ENCODE measurements at regions not wholly inside any gene's neighbourhood (a gene's known extent, or its start where the extent isn't known, plus 50 kb on each side); places are given as distances from the start of the nearest gene placed in this dataset.

DNA sequence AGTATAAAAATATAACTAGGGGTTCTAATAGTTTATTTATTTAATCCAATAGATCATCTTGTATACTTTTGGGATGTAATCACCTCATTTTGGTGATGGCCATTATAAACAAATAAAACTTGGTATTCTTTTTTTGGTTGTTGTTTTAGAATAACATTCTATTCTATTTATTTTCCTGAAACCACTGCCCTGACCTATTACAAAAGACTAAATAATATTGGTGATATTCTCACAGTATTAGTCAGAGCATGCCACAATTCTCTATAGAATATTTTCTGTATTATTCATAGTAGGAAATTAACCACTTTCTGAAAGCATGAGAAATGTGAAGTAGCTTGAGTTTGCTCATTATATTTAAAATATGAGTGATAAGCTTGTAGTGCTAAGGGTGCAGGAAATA lies 54.1 kb upstream of the LRRC7 start:
- intact Hi-C loops (cut with DNase I): no loop called here
- H3K27me3 ChIP-seq: no peaks in the 10 kb centered on the region
- TF ChIP-seq, protein P1, sequence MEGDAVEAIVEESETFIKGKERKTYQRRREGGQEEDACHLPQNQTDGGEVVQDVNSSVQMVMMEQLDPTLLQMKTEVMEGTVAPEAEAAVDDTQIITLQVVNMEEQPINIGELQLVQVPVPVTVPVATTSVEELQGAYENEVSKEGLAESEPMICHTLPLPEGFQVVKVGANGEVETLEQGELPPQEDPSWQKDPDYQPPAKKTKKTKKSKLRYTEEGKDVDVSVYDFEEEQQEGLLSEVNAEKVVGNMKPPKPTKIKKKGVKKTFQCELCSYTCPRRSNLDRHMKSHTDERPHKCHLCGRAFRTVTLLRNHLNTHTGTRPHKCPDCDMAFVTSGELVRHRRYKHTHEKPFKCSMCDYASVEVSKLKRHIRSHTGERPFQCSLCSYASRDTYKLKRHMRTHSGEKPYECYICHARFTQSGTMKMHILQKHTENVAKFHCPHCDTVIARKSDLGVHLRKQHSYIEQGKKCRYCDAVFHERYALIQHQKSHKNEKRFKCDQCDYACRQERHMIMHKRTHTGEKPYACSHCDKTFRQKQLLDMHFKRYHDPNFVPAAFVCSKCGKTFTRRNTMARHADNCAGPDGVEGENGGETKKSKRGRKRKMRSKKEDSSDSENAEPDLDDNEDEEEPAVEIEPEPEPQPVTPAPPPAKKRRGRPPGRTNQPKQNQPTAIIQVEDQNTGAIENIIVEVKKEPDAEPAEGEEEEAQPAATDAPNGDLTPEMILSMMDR (IDR thresholded peaks at IDR 0.05): no peak
- no peak for TF ChIP-seq POLR2A (IDR thresholded peaks at IDR 0.05)
- no peak for TF ChIP-seq EP300 (IDR thresholded peaks at IDR 0.05)
- DNase-seq: no peak
- no peaks in the 10 kb centered on the region for H3K9me3 ChIP-seq
- H3K4me1 ChIP-seq (ENCODE audit: insufficient read depth): no peaks in the 10 kb centered on the region
- no peak overlapping the region for H3K4me3 ChIP-seq
- no peak overlapping the region for H3K27ac ChIP-seq
- H3K36me3 ChIP-seq: no peaks in the 10 kb centered on the region
